Cardiac muscle cell (in vitro differentiated cells and primary cell): ENCODE measurements at regions not wholly inside any gene's neighbourhood (a gene's known extent, or its start where the extent isn't known, plus 50 kb on each side); places are given as distances from the start of the nearest gene placed in this dataset.

Source experiments
- DNase-seq, 2 donors: peaks; one replicate each; pipeline versions ENCODE4 v3.0.0 to v3.0.0-alpha.2; 2010 to 2017; ENCODE audit warnings: low read depth in 1 of 2, low spot score in 1 of 2
- H3K27ac ChIP-seq: fragments of 200-600 bp; sonication (generic); 2 replicates; pipeline ENCODE4 v1.5.1; 2016
- H3K27me3 ChIP-seq: fragments of 200-600 bp; sonication (generic); 2 replicates; pipeline ENCODE4 v1.6.0; 2016; ENCODE audit warnings: control low read depth
- H3K36me3 ChIP-seq: fragments of 200-600 bp; sonication (generic); 2 replicates; pipeline ENCODE4 v1.5.1; 2016; ENCODE audit warnings: control low read depth
- H3K4me1 ChIP-seq: fragments of 200-600 bp; sonication (generic); 2 replicates; pipeline ENCODE4 v1.8.1; 2017; ENCODE audit warnings: low read depth, mild to moderate bottlenecking, mixed run types
- H3K4me3 ChIP-seq: fragments of 200-600 bp; sonication (generic); 2 replicates; pipeline ENCODE4 v1.5.1; 2016; ENCODE audit warnings: mild to moderate bottlenecking
- H3K9me3 ChIP-seq: fragments of 200-600 bp; sonication (generic); 2 replicates; pipeline ENCODE4 v1.5.1; 2017; ENCODE audit warnings: low read depth, mild to moderate bottlenecking, control low read depth
- TF ChIP-seq, protein P1 (sequence below): IDR thresholded peaks from 2 replicates; pipeline ENCODE4 v1.5.1; 2012; ENCODE audit warnings: low read depth, mild to moderate bottlenecking, low read length

- no peaks in the 10 kb centered on the region for H3K9me3 ChIP-seq
- no peaks in the 10 kb centered on the region for H3K27me3 ChIP-seq
- H3K27ac ChIP-seq, result no peak overlapping the region
- H3K4me1 ChIP-seq, result no peaks in the 10 kb centered on the region
- H3K36me3 ChIP-seq, result no peaks in the 10 kb centered on the region
- TF ChIP-seq, protein P1, sequence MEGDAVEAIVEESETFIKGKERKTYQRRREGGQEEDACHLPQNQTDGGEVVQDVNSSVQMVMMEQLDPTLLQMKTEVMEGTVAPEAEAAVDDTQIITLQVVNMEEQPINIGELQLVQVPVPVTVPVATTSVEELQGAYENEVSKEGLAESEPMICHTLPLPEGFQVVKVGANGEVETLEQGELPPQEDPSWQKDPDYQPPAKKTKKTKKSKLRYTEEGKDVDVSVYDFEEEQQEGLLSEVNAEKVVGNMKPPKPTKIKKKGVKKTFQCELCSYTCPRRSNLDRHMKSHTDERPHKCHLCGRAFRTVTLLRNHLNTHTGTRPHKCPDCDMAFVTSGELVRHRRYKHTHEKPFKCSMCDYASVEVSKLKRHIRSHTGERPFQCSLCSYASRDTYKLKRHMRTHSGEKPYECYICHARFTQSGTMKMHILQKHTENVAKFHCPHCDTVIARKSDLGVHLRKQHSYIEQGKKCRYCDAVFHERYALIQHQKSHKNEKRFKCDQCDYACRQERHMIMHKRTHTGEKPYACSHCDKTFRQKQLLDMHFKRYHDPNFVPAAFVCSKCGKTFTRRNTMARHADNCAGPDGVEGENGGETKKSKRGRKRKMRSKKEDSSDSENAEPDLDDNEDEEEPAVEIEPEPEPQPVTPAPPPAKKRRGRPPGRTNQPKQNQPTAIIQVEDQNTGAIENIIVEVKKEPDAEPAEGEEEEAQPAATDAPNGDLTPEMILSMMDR, result no peak
- no peak overlapping the region for H3K4me3 ChIP-seq
- DNase-seq, result no peak
Observed at GRCh38 chr7:125663961-125664360, 734.3 kb upstream of the POT1 start.

- no peak overlapping the region for H3K4me3 ChIP-seq
- H3K27me3 ChIP-seq, result no peaks in the 10 kb centered on the region
- no peaks in the 10 kb centered on the region for H3K4me1 ChIP-seq
- H3K36me3 ChIP-seq, result no peaks in the 10 kb centered on the region
- DNase-seq, result no peak
- TF ChIP-seq, protein P1, result no peak
- H3K9me3 ChIP-seq, result no peaks in the 10 kb centered on the region
- H3K27ac ChIP-seq, result no peak overlapping the region
Observed at GRCh38 chr7:125661677-125662076, 732.1 kb upstream of the POT1 start.

GRCh38 chr7:125661006-125661405 lies 731.4 kb upstream of the POT1 start:
- no peaks in the 10 kb centered on the region for H3K36me3 ChIP-seq
- no peaks in the 10 kb centered on the region for H3K27me3 ChIP-seq
- DNase-seq, result no peak
- no peaks in the 10 kb centered on the region for H3K4me1 ChIP-seq
- H3K27ac ChIP-seq, result no peak overlapping the region
- H3K4me3 ChIP-seq, result no peak overlapping the region
- H3K9me3 ChIP-seq, result no peaks in the 10 kb centered on the region
- TF ChIP-seq, protein P1, result no peak

DNA sequence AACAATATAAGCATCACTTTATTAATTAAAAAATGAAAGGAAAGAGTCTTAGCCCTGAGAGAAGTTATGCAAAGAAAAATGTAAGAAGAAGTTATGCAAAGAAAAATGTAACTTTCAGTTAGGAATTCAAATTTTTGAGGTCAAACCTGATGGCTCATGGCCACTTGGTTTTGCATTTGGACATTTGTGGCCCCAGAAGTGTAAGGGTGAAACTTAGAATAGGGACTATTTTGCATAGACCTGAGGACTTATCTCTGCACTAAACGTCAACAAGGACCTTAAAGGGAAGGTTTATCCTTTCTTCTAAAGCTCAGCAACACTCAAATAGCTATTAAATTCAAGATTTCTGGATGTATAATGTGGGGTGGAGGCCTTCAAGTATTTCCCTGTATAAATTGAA lies 724.5 kb upstream of the POT1 start:
- no peak overlapping the region for H3K27ac ChIP-seq
- no peaks in the 10 kb centered on the region for H3K27me3 ChIP-seq
- H3K4me1 ChIP-seq, result no peaks in the 10 kb centered on the region
- no peak for DNase-seq
- H3K9me3 ChIP-seq, result no peaks in the 10 kb centered on the region
- H3K36me3 ChIP-seq, result no peaks in the 10 kb centered on the region
- TF ChIP-seq, protein P1, result no peak
- no peak overlapping the region for H3K4me3 ChIP-seq

DNA sequence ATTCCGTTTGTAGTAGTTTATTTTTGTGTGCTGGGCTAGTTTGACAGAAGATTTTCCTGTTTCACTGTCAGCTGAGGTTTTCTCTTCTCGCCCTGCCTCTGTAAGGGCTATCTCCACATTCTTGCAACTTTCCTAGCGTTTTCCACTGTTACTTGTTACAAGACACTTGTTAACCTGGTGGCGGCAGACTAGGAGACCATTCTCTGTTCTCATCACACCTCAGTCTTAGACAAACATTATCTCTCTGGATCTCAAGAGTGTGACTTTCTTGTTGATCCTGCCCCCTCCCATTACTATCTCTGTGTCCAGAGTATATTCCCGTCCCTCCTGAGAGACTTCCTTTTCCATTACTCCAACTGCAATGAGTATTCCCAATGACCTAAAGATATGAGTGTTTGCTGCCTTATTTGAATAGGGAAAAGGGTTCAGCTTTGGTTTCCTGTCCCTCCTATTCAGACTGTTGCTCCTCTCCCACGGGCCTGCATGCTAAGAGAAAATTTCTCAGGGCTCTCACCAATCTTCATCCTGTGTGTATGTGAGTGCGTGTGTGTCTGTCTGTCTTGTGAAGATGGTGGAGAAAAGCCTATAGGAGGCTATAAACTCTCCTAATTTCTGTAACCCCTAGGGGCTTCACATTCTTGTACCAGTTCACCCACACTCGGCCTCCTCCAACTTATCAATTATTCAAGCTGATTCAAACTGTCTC lies 722.4 kb upstream of the POT1 start:
- peak in 1 of 2 donors; percentile 11 for DNase-seq
- TF ChIP-seq, protein P1, result no peak
- no peak overlapping the region for H3K27ac ChIP-seq
- no peak overlapping the region for H3K4me3 ChIP-seq
- H3K9me3 ChIP-seq, result no peaks in the 10 kb centered on the region
- H3K4me1 ChIP-seq, result no peaks in the 10 kb centered on the region
- no peaks in the 10 kb centered on the region for H3K36me3 ChIP-seq
- no peaks in the 10 kb centered on the region for H3K27me3 ChIP-seq
